Islet precursor cell (in vitro differentiated cells): ENCODE measurements at regions not wholly inside any gene's neighbourhood (a gene's known extent, or its start where the extent isn't known, plus 50 kb on each side); places are given as distances from the start of the nearest gene placed in this dataset.
"Not testable (repeated sequence)": the region's sequence is repeated elsewhere in the genome, so short reads cannot be mapped to it uniquely, and the experiment has no call there.

Experiments used
- DNase-seq: peaks from one replicate; pipeline ENCODE4 v3.0.0-alpha.2; 2018

DNA sequence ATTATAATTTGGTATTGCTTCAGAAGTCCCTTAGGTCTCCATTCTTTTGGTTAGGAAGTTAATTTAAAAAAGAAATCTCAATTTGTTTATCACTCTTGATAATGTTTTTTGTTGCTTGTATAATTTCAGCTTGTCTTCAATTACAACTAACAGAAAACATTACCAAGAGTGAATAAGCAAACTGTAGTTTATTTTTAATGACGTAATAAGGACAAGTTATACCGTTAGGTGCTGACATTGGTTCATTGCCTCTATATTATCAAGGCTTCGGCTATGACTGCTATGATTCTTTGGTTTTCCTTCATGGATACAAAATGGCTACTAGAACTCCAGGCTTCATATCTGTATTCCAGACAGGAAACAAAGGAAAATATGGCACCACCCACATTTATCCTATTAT is 220.6 kb downstream of the PTGER3 start:
- DNase-seq, result no peak

DNA sequence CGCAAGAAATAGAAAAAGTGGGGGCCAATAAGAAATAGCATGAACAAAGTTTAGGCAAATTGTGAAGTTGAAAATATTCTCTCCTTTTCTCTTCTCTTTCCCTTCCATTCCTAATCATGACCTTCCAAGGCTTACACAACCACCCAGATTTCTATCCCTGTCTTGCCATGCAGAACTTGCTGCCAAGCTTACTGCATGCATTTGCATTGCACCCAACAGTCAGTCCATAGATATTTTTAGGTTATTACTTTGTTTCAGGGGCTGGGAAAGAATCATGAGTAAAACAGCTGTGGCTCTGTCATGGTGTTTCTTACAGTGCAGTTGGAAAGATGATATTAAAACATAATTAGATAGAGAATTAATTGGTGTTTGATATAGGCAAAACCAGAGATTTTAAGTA is 219.4 kb downstream of the PTGER3 start:
- DNase-seq, result no peak

DNA sequence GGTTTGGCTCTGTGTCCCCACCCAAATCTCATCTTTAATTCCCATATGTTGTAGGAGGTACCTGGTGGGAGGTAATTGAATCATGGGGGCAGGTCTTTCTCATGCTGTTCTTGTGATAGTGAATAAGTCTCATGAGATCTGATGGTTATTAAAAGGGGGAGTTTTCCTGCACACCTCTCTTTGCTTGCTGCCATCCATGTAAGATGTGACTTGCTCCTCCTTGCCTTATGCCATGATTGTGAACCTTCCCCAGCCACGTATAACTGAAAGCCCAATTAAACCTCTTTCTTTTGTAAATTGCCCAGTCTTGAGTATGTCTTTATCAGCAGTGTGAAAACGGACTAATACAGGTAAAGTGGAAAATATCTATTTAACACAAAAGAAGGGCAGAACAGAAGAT is 213.3 kb downstream of the PTGER3 start:
- DNase-seq, result not testable (repeated sequence)

DNA sequence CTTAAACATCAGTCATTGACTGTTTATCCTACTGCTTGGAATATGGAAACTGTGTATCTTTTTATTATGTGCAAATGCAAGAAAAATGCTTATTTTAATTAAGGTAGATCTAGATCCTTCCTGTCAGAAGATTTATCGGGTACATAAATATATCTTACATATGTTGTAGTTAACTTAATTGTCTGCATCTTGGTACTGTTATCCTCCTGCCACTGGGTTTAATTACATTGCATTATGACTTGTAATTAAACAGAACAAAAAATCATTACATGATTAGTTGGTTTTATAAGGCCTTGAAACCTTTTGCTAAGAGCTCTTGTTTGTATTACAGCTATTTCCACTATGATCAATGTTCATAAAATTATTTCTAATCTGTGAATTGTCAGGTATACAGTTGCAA is 211.2 kb downstream of the PTGER3 start:
- no peak for DNase-seq

DNA sequence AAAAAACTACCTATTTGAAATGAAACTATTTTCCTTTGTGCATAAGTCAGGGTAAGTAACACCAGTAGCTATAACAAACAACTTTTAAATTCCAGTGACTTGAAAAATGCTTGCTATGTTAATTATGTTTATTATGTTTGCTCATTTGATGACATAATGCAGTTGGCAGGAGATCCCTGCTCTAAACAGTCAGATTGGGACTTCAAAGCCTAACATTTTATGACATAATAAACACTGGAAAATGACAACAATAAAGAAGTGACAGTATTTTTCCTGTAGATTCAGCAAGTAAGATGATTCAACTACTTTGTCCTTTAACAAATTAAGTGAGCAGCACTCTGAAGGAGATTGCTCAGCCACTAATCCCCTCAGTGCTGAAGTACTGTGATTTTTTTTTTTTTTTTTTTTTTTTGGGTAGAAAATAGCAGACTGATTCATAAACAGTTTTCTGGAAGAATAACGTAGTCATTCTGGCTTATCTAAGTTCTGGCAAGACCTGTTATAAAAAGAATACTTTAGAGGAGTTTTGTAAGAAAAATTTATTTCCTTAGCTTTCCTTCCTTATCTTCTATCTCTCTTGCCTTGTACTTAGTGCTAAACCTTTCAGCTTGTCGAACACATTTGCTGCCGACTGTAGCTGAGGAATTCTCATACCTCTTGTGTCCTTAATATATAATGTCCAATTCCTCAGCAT is 207.2 kb downstream of the PTGER3 start:
- DNase-seq, result no peak

DNA sequence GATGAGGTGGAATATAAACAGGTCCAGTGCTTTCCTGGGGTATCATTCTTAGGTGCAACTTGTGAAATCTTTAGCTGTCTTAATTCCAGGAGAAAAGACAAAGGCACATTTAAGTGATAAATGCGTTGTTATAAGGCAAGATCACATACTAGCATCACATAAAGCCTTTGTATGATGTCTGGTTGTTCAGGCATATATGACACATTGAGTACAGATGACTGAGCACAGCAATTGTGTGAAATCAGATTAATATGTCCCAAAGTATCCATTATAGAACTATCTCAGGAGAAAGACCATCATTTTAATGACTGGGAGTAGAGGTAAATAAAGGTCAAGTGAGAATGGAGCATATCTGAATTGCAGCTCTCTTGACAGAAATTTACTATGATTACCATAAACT is 205.1 kb downstream of the PTGER3 start:
- no peak for DNase-seq

DNA sequence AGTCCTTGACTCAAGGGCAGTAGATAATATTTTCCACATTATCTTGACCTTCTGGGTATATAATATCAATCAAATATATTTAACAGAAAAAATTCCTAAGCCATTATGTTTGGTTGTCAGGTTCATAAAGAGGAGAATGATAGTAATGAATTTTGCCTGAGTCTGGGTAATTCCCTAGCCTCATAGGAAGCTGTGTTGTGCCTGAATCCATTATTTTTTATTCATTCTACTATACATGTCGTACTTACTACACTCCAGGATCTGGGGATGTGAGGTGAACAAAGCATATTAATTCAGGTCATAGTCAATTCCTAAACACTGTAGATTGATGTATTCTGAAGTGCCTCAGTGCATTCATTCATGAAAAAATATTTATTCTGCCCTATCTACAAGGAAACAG is 204.2 kb downstream of the PTGER3 start:
- DNase-seq, result no peak

GRCh38 chr1:70847013-70847412 is 200.6 kb downstream of the PTGER3 start:
- peak; percentile 54 for DNase-seq

GRCh38 chr1:70855203-70855602 is 192.4 kb downstream of the PTGER3 start:
- DNase-seq, result no peak

- no peak for DNase-seq
Observed at GRCh38 chr1:70856201-70856600, 191.4 kb downstream of the PTGER3 start.

- no peak for DNase-seq
Observed at GRCh38 chr1:70863239-70863638, 184.4 kb downstream of the PTGER3 start.

GRCh38 chr1:70864302-70864701 is 183.3 kb downstream of the PTGER3 start:
- no peak for DNase-seq

GRCh38 chr1:70866542-70867264 is 180.9 kb downstream of the PTGER3 start:
- no peak for DNase-seq

DNA sequence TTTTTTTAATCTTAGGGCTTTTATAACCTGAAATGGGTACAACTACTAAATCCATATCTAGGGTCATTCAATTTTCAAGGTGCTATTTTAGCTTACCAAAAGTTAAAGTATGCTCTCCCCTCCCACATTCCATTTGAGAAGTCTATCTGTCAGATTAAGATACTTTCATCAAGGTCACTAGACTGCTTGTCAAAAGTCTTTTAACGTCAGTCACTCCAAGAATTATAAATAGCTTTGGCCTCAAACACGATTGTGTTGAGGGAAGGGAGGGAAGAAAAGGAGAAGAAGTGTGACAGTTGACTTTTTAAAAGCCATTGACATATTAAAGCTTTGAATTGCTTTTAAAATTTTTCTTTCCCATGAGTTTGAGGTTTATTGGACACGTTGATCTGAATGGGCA is 175.8 kb downstream of the PTGER3 start:
- no peak for DNase-seq

GRCh38 chr1:70874063-70874462 is 173.6 kb downstream of the PTGER3 start:
- peak; percentile 68 for DNase-seq

GRCh38 chr1:70874818-70875217 is 172.8 kb downstream of the PTGER3 start:
- DNase-seq, result peak; percentile 59

GRCh38 chr1:70877343-70877742 is 170.3 kb downstream of the PTGER3 start:
- DNase-seq, result no peak

DNA sequence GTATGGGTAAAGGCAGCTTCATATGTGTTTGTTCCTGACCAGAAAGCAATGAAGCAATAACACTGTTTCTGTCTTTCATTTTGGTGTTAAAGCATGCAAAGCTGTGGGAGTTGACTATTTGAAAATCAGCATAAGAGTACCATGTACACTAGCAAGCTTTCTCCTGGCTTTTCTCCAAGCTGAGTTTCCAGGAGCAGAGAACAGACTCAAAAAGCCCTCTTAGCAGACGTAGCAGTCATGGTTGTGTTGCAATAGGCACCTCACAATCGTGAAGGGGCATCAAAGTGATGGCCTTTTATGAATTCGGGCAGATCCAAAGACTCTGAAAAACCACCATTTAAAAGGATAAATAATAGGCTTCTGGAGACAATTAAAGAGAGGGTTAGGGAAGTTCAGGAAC is 159.7 kb downstream of the PTGER3 start:
- DNase-seq, result no peak

- DNase-seq, result no peak
Observed at GRCh38 chr1:70888722-70889121, 158.9 kb downstream of the PTGER3 start.

- no peak for DNase-seq
Observed at GRCh38 chr1:70890408-70890807, 157.2 kb downstream of the PTGER3 start.

- no peak for DNase-seq
Observed at GRCh38 chr1:70891051-70891843, 156.4 kb downstream of the PTGER3 start.

DNA sequence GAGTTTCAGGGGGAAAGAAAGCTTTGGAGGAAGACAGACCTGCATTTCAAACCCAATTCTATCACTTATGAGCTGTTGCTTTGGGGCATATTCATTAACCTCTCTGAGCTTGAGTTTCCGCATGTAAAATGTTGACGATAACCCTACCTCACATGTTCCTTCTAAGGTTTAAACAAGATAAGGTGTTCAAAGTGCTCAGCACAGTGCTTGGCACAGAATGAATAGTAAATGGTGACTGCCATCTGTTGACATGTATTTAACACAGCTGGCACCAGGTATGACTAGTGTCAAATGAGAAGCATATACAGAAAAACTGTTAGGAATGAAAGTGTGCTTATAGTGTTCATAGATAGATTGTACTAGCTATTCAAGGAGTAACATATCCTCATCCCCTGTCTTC is 155.5 kb downstream of the PTGER3 start:
- no peak for DNase-seq

DNA sequence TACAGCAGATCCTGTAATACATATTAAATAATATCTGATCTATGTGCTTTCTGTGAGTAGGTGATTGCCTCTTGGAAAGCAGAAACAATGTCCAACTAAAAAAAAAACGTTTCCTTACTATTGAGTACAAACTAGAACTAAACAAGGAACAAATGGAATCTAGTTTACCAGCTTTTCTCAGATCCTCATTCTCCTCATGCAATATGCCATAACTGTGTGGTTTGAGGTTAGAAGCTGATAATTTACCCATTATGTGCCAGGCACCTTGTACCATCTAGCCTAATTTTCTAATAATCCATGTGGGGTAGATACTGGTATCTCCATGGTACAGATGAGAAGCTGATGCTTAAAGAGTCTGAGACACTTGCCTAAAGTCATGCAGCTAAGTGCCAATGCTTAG is 154.7 kb downstream of the PTGER3 start:
- DNase-seq, result no peak

DNA sequence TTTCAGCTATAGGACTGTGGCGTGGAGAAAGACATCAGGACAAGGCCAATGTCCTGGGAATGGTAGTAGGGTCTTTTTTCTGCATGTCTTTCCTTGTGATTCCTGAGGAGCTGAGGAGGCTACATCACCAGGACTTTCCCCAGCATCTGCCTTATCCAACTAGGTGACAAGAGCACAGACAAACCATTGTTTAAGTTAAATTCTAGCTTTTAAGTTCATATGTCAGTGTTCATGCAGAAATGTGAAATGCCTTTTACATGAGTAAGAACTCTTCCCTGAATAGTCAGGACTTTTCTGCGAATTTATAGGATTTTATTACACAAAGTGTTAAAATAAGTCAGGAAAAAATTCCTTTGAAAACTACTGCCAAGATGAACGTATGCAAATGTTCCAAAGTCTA is 154.2 kb downstream of the PTGER3 start:
- no peak for DNase-seq
